Gastroesophageal sphincter (tissue), 3 donors: ENCODE measurements at regions not wholly inside any gene's neighbourhood (a gene's known extent, or its start where the extent isn't known, plus 50 kb on each side); places are given as distances from the start of the nearest gene placed in this dataset.

Experiments
- EP300 ChIP-seq: sonication (generic); formaldehyde crosslinking; IDR thresholded peaks from one replicate; pipeline ENCODE4 v1.6.1; 2017; ENCODE audit warnings: antibody characterized with exemption, mild to moderate bottlenecking
- POLR2AphosphoS5 ChIP-seq: sonication (generic); formaldehyde crosslinking; IDR thresholded peaks from one replicate; pipeline ENCODE4 v1.6.1; 2017; ENCODE audit warnings: antibody characterized with exemption
- TF ChIP-seq, protein P1 (sequence below), 4 experiments: fragments of 200-600 bp in 2 of 4; fragments of 450-650 bp in 2 of 4; sonication (generic) in 1 of 4; IDR thresholded peaks; one replicate each; pipeline ENCODE4 v1.5.1; 2017 to 2019; ENCODE audit warnings: antibody characterized with exemption in 4 of 4, mild to moderate bottlenecking in 2 of 4, moderate library complexity in 2 of 4

DNA sequence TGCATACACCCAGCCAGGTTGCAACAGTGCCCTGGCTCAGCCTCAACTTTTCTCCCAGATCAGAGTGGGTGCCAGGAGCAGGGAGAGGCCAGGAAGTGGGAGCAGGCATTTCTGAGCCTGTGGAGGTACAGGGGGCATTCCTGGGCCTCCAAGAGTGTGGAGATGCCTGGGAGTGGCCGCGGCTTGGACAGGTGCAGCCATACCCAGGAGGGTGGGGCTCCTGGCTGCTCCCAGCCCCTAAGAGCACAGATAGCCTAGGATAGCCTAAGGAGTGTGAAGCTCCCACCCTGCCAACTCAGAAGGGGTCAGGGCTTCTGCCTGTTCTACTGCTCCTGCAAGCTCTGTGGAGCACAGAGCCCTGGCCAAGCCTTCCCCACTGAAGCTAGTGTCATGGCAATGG lies 543.4 kb downstream of the RPL10L start:
- TF ChIP-seq EP300 (no peak), POLR2AphosphoS5 (no peak)
- TF ChIP-seq, protein P1, sequence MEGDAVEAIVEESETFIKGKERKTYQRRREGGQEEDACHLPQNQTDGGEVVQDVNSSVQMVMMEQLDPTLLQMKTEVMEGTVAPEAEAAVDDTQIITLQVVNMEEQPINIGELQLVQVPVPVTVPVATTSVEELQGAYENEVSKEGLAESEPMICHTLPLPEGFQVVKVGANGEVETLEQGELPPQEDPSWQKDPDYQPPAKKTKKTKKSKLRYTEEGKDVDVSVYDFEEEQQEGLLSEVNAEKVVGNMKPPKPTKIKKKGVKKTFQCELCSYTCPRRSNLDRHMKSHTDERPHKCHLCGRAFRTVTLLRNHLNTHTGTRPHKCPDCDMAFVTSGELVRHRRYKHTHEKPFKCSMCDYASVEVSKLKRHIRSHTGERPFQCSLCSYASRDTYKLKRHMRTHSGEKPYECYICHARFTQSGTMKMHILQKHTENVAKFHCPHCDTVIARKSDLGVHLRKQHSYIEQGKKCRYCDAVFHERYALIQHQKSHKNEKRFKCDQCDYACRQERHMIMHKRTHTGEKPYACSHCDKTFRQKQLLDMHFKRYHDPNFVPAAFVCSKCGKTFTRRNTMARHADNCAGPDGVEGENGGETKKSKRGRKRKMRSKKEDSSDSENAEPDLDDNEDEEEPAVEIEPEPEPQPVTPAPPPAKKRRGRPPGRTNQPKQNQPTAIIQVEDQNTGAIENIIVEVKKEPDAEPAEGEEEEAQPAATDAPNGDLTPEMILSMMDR (IDR thresholded peaks at IDR 0.05): no peak
